ENCODE measurements at regions not wholly inside any gene's neighbourhood (a gene's known extent, or its start where the extent isn't known, plus 50 kb on each side); places are given as distances from the start of the nearest gene placed in this dataset.

DNA sequence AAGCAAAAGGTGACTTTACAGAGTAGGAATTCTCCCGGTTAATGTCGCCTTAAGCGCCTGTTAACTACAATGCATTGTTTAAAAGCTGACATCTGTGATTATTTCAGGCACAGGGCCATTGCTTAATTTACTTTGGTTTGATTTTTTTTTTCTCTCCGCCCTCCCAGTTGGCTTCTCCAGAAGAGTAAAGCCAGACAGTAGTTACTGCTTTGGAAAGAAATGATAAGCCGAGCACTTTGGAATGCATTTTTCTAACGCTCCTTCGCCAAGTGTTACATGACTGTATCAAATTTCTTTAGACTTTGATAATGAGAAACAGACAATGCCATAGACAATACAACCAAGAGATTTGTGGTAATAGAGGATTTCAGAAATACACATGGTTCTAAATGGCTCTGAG is 383.0 kb upstream of the TENM3 start:
- dilution Hi-C loops (cut with HindIII; ENCODE audit: low sequenced_read_pairs, unreplicated experiment), result no loop called here
- Histone ChIP-seq H3K36me3 (ENCODE audit: control insufficient read depth, insufficient read depth, low read length) (no peaks in the 10 kb centered on the region), H3K27me3 (ENCODE audit: control insufficient read depth, insufficient read depth, low read length) (no peaks in the 10 kb centered on the region), H2AK9ac (replicated peaks; ENCODE audit: low read depth, low read length, poor library complexity) (no peak overlapping the region), H3K4ac (ENCODE audit: low read depth, low read length) (no peak overlapping the region), H3K4me3 (ENCODE audit: insufficient read depth, low read depth, low read length) (no peak overlapping the region), H3K56ac (ENCODE audit: extremely low read depth, insufficient read depth, low read length) (no peak overlapping the region), H3K14ac (replicated peaks; ENCODE audit: low read depth, low read length) (no peak overlapping the region), H3K9me1 (ENCODE audit: insufficient read depth, low read length) (no peaks in the 10 kb centered on the region), H3K27ac (ENCODE audit: insufficient read depth, low read length) (no peak overlapping the region), H3K18ac (ENCODE audit: low read depth, low read length) (no peak overlapping the region), H2BK5ac (ENCODE audit: low read depth, low read length, poor library complexity, severe bottlenecking) (no peak overlapping the region), H2BK20ac (ENCODE audit: low read depth, low read length) (no peak overlapping the region), H2AFZ (replicated peaks; ENCODE audit: low read length, poor library complexity) (no peak overlapping the region), H4K5ac (ENCODE audit: low read depth, low read length) (no peak overlapping the region), H3K9ac (ENCODE audit: low read depth, low read length) (no peak overlapping the region), H4K20me1 (ENCODE audit: insufficient read depth, low read length) (no peaks in the 10 kb centered on the region), H2BK120ac (ENCODE audit: low read depth, low read length) (no peak overlapping the region), H3K4me1 (ENCODE audit: control insufficient read depth, insufficient read depth, low read length) (no peaks in the 10 kb centered on the region; the same call in 1 of the 2 replicates), H2AK5ac (ENCODE audit: low read depth, low read length) (no peak overlapping the region), H3K23ac (ENCODE audit: low read depth, low read length) (no peak overlapping the region), H4K8ac (ENCODE audit: low read depth in 2 of 2, low read length in 2 of 2) (no peak overlapping the region), H3K9me3 (ENCODE audit: control insufficient read depth, insufficient read depth, low read length) (no peaks in the 10 kb centered on the region), H3K79me1 (ENCODE audit: low read depth in 1 of 2, low read length in 2 of 2) (no peaks in the 10 kb centered on the region), H3K4me2 (ENCODE audit: low read depth, low read length) (peak overlapping the region; percentile 65; the same call in 1 of the 2 replicates), H4K91ac (ENCODE audit: insufficient read depth, low read depth, low read length) (no peak overlapping the region), H2BK15ac (ENCODE audit: low read depth, low read length) (no peak overlapping the region)
- ATAC-seq (ENCODE audit: low read depth), result peak; percentile 68
- ChIA-PET CTCF (no interaction called here), POLR2A (ENCODE audit: unreplicated experiment) (no interaction called here)
- DNase-seq, result peak; percentile 42
- no peak for TF ChIP-seq RCOR1 (IDR thresholded peaks at IDR 0.05; ENCODE audit: insufficient replicate concordance, low read length)
- TF ChIP-seq, protein P1, sequence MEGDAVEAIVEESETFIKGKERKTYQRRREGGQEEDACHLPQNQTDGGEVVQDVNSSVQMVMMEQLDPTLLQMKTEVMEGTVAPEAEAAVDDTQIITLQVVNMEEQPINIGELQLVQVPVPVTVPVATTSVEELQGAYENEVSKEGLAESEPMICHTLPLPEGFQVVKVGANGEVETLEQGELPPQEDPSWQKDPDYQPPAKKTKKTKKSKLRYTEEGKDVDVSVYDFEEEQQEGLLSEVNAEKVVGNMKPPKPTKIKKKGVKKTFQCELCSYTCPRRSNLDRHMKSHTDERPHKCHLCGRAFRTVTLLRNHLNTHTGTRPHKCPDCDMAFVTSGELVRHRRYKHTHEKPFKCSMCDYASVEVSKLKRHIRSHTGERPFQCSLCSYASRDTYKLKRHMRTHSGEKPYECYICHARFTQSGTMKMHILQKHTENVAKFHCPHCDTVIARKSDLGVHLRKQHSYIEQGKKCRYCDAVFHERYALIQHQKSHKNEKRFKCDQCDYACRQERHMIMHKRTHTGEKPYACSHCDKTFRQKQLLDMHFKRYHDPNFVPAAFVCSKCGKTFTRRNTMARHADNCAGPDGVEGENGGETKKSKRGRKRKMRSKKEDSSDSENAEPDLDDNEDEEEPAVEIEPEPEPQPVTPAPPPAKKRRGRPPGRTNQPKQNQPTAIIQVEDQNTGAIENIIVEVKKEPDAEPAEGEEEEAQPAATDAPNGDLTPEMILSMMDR (conservative IDR thresholded peaks at IDR 0.05; ENCODE audit: low read depth, low read length), result no peak
- TF ChIP-seq, protein P2, sequence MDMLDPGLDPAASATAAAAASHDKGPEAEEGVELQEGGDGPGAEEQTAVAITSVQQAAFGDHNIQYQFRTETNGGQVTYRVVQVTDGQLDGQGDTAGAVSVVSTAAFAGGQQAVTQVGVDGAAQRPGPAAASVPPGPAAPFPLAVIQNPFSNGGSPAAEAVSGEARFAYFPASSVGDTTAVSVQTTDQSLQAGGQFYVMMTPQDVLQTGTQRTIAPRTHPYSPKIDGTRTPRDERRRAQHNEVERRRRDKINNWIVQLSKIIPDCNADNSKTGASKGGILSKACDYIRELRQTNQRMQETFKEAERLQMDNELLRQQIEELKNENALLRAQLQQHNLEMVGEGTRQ (IDR thresholded peaks at IDR 0.05; ENCODE audit: low read depth, low read length), result no peak
- no peak for TF ChIP-seq NFE2L2 (IDR thresholded peaks at IDR 0.05; ENCODE audit: low read depth, low read length)
- no peak for TF ChIP-seq MXI1 (IDR thresholded peaks at IDR 0.05; ENCODE audit: borderline replicate concordance, low read depth, low read length)
- TF ChIP-seq CHD1 (IDR thresholded peaks at IDR 0.05; ENCODE audit: low read depth, low read length), result no peak
- TF ChIP-seq CEBPB (IDR thresholded peaks at IDR 0.05; ENCODE audit: low read depth, low read length), result no peak
- TF ChIP-seq POLR2A (IDR thresholded peaks at IDR 0.05; ENCODE audit: low read depth, low read length), result no peak
- no peak for TF ChIP-seq BHLHE40 (IDR thresholded peaks at IDR 0.05; ENCODE audit: low read depth, low read length)
- no peak for TF ChIP-seq RFX5 (IDR thresholded peaks at IDR 0.05; ENCODE audit: low read depth, low read length)
- TF ChIP-seq RAD21 (IDR thresholded peaks at IDR 0.05; ENCODE audit: low read length), result no peak
- in situ Hi-C loops (cut with MboI; ENCODE audit: low sequenced_read_pairs), result no loop called here
- no TSS peak for BruUV-seq (replicated peaks)
- intact Hi-C loops (cut with micrococcal nuclease), result no loop called here
- WGBS, 2 experiments (ENCODE audit: extremely low coverage in 2 of 2, insufficient read length in 1 of 2), result no CpG with 5 or more reads among the region's 7 CpGs

Measured in IMR-90 (cell line).